ENCODE measurements at regions not wholly inside any gene's neighbourhood (a gene's known extent, or its start where the extent isn't known, plus 50 kb on each side); places are given as distances from the start of the nearest gene placed in this dataset.

- DNase-seq (ENCODE audit: low read depth in 1 of 2, low spot score in 1 of 2), result no peak
- no peak overlapping the region for H3K27ac ChIP-seq (replicated peaks)
- H3K4me3 ChIP-seq (replicated peaks; ENCODE audit: insufficient read depth, low read length), result no peak overlapping the region
- H3K27me3 ChIP-seq (ENCODE audit: insufficient read depth, poor library complexity, severe bottlenecking), result no peaks in the 10 kb centered on the region
- TF ChIP-seq SPI1 (IDR thresholded peaks at IDR 0.05; ENCODE audit: borderline replicate concordance, low read depth) (no peak), CTCF (IDR thresholded peaks at IDR 0.05; ENCODE audit: insufficient read depth, low read length) (no peak), POLR2AphosphoS5 (IDR thresholded peaks at IDR 0.05; ENCODE audit: low read depth) (no peak), REST (IDR thresholded peaks at IDR 0.05; ENCODE audit: insufficient replicate concordance, low read depth) (no peak), GABPA (IDR thresholded peaks at IDR 0.05; ENCODE audit: low read depth) (no peak)
These were observed 487.4 kb upstream of the ZEB2 start for GRCh38 chr2:145007093-145007959.

- Histone ChIP-seq H3K27me3 (ENCODE audit: insufficient read depth, poor library complexity, severe bottlenecking) (no peaks in the 10 kb centered on the region), H3K27ac (replicated peaks) (no peak overlapping the region), H3K4me3 (replicated peaks; ENCODE audit: insufficient read depth, low read length) (no peak overlapping the region)
- no peak for DNase-seq (ENCODE audit: low read depth in 1 of 2, low spot score in 1 of 2)
- TF ChIP-seq SPI1 (IDR thresholded peaks at IDR 0.05; ENCODE audit: borderline replicate concordance, low read depth), result no peak
- TF ChIP-seq POLR2AphosphoS5 (IDR thresholded peaks at IDR 0.05; ENCODE audit: low read depth), result no peak
- no peak for TF ChIP-seq REST (IDR thresholded peaks at IDR 0.05; ENCODE audit: insufficient replicate concordance, low read depth)
- no peak for TF ChIP-seq CTCF (IDR thresholded peaks at IDR 0.05; ENCODE audit: insufficient read depth, low read length)
- TF ChIP-seq GABPA (IDR thresholded peaks at IDR 0.05; ENCODE audit: low read depth), result no peak
These were observed 482.7 kb upstream of the ZEB2 start for GRCh38 chr2:145002624-145003023.

GRCh38 chr2:145000376-145000775 lies 480.5 kb upstream of the ZEB2 start:
- no peak overlapping the region for H3K4me3 ChIP-seq (replicated peaks; ENCODE audit: insufficient read depth, low read length)
- no peaks in the 10 kb centered on the region for H3K27me3 ChIP-seq (ENCODE audit: insufficient read depth, poor library complexity, severe bottlenecking)
- H3K27ac ChIP-seq (replicated peaks), result no peak overlapping the region
- TF ChIP-seq POLR2AphosphoS5 (IDR thresholded peaks at IDR 0.05; ENCODE audit: low read depth), result no peak
- no peak for TF ChIP-seq GABPA (IDR thresholded peaks at IDR 0.05; ENCODE audit: low read depth)
- no peak for TF ChIP-seq SPI1 (IDR thresholded peaks at IDR 0.05; ENCODE audit: borderline replicate concordance, low read depth)
- TF ChIP-seq CTCF (IDR thresholded peaks at IDR 0.05; ENCODE audit: insufficient read depth, low read length), result no peak
- TF ChIP-seq REST (IDR thresholded peaks at IDR 0.05; ENCODE audit: insufficient replicate concordance, low read depth), result no peak
- DNase-seq (ENCODE audit: low read depth in 1 of 2, low spot score in 1 of 2), result no peak

Data from HL-60 (cell line).